Limb (tissue), 2 donors: ENCODE measurements at regions not wholly inside any gene's neighbourhood (a gene's known extent, or its start where the extent isn't known, plus 50 kb on each side); places are given as distances from the start of the nearest gene placed in this dataset.

ENCODE experiments used
- DNase-seq, 2 donors: peaks; one replicate each; pipeline ENCODE4 v3.0.0-alpha.2; 2016; ENCODE audit errors: extremely low spot score in 2 of 2

DNA sequence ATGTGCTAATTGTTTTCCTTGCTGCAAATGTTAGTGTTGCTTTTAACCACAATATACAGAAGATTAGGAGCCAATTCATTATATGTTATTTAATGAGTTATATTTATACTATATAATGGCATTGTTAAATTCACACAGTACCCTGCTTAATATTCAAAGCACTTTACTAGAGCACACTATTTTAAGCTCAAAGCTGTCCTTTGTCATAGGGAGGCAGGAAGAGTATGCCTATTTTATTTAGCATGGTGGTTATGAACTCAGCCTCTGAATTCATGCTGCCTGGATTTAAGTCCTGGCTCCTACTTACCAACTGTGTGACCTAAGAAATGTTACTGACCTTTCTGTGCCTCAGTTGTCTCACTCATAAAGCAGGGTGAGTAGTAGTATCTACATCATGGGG lies 80.5 kb downstream of the FASTKD2 start:
- no peak for DNase-seq

DNA sequence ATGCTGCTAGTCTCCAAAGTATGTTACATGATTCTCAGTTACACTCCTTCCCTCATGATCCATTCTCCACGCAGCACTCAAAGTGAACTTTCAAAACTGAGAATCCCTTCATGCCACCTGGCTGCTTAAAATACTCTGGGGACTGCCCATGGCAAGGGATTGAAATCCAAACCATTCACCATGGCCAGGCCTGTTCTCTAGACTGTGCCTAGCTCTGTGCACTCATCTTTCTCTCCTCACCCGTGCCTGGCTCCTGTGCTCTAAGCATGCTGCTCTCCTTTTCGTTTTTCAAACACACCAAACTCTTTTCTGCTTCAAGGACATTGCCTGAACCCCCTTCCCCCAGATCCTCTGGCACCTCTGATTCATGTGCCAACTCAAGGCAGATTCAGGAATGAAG lies 80.9 kb downstream of the FASTKD2 start:
- no peak for DNase-seq

DNA sequence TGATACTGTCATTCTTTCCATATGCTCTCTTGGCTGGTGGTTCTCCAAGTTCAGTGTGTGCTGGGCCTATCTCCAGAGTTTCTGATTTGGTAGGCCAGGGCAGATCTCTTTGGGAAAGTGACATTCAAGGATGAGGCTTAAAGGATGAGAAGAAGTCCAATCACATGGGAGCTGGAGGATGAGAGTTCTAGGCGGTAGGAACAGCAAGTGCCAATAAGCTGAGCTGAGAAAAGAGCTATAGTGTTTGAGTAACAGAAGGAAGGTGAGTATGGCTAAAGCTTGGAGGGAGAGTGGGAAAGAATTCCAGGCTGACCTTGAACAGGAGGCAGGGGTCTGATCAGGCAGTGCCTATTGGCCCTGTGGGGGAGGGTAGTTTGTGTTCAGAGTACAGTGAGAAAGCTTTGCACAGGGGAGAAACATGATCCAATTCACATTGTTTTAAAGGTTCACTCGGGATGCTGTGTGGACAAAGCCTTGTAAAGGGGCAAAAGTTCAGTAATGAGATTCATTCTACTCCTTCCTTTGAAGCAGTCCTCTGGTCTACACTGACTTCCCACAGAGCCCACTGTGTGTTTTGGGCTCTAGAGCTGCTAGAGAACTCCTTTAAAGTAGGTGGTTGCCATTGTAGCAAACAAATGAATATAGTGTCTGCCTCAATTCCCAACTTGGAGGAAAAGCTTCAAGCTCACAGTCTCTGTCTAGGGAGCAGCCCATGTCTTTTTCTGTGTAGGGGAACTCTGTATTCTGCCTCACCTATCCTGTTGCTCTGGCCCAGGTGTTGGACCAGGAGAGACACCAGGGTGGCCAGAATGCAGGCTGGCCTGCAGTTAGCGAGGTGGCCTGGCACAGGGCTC lies 81.8 kb downstream of the FASTKD2 start:
- no peak for DNase-seq

DNA sequence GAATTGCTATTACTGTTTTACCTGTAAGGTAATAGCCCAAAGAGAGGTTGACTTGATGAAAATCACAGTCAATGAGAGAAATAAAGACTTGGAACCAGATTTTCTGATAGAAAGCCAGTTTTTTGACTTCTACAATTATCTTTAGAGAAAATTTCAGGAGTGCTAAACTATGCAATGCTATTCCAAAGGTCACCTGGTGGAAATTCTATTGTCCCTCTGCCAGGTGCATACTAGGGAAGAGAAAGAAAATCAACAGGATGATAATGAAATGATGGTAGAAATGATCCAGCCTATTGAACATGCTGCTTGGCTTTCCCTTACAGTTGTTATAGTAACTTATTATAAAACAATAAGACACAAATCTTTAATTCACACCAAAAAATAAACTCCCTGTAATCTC lies 85.0 kb downstream of the FASTKD2 start:
- DNase-seq, result no peak

DNA sequence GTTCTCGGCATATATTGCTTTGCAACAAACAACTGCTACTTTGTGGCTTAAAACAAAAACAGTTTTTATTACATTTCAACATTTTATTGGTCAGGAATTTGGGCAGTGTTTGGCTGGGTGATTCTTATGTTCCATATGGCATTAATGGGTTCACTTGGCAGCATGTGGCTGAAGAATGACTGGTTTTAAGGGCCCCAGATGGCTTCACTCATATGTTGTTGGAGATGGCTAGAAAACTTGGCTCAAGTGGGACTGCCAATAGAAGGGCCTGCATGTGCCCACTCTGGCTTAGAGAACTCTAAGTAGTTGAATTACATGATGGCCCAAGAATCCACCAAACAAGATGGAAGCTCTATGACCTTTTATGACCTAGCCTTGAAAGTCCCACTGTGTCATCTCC lies 86.1 kb downstream of the FASTKD2 start:
- no peak for DNase-seq

DNA sequence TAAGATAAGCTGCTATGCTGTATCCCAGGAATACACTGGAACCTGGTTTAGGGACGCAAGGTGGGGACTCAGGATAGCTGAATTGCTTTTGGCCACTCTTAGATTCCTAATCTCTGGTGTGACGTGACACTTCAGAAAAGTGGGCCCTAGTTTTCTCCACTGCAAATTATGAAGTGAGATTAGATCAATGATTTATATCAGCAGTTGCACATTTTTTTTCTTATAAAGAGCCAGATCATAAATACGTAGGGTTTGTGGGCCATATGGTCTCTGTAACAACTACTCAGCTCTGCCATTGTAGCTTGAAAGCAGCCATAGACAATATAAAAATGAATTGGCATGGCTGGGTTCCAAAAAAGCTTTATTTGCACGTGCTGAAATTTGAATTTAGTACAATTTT lies 85.4 kb upstream of the CPO start:
- DNase-seq, result no peak

DNA sequence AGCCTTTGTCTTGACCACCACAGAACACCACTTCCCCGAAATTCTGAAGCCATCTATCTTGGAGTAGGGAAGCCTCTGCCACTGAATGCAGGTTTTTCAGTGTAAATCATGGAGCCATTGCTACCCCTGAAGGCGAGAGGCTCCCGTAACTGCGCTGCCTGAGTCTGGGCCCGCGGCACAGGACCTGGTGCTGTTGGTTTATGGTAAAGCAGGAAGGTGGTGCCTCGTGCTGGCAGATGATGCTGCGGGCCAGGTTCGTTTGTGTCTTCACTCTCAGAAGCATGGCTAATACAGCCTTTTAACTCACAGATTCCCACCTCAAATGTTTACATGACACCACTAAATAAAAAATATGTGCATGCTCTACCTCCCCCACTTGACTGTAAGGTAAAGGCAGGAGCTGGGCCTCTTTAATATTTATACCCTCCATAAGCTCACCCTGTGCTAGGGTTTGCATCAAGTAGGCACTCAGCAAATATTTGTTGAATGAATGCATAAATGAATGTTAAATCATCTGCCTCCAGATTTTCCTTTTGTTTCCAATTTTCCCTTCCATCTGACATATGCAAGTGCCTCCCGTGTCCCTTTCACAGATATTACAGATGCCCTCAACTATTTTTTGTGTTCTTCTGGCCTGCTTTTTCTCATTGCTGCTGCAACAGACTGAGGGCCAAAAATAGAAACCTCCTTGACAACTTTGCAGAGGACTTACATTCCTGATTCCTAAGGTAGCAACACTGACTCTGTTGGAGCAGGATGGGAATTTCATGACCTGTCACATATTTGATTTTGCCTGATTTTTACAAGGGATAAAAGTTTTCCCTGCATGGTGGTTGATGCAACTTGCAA lies 83.5 kb upstream of the CPO start:
- DNase-seq, result no peak

DNA sequence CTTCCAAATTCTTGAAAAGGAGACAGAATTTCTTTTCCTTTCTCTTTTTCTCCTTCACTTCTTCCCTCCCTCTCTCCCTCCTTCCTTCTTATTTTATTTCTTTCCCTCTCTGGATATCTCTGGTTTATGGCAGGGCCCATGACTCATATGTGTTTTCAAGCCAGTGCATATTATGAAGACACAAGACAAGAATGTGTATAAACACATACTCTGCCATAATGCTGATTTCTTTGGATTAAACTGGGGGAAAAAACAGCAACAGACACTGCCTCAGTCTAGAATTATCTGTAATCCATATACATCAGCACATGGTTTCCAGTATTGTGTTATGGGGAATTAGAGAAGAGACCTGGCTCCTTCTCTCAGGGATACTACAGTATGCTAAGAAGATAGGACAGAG lies 82.8 kb upstream of the CPO start:
- no peak for DNase-seq

DNA sequence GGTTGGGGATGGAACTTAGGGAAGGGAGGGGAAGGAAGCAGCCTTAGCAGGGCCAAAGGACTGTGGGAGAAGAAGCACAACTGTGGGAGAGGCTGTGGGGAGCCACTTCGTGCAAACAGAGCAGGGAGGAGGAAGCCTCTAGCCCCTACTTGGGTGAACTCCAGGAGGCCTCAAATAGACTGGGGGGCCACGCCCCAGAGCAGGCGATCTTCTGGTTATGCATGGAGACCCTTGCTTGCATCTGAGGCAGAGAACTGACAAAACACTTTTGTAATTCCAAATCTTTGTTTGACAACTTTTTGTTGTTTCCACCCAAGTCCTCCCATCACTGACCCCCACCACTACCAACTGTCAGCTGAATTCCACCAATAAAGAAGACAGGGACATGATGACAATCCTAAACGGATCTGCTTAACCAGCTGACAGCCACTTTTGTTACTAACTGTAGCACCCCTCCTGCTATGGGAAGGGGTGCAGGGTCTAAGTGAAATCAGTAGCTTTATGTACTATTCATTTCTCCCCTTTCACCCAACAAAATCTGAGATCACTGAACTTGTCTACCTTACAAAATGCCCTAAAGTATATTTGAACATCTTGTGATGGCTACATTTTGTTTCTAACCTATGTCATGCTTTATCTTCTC lies 80.5 kb upstream of the CPO start:
- no peak for DNase-seq

DNA sequence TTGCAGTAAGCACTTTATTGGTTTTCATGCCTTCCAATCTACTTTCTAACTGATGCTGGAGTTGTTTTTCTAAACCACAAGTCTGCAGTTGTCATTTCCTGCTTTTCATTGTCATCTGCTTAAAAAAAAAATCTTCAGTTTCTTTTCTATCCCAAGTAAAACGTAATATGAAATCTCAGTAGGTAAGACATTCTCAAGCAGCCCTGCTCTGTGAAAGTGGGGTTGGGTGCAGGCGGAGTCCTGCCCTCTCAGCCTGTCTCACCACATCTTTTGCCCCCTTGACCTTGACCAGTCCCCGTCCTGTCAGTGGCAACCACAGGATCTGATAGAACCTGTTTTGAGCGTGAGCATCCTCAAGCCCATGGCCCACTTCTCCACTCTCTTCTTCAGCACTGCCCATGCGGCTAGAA lies 80.0 kb upstream of the CPO start:
- no peak for DNase-seq

DNA sequence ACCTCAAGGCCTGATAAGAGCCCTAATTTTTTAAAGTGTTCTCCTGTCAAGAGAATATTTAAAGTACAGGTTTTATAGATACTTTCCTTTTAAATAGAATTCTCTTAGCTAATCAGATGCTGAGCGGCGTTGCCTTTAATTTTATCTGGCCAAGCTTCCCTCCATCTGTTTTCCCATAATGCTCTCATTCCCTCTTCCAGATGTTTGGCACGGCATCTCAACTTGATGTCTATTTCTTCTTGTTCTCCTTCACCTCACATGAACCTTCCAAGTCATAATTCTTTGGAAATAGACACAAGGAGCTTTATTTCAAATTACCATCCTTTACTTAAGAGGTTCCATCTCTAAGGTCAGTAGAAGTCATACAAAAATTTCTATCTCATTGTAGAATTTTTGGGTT lies 76.1 kb upstream of the CPO start:
- peak in 1 of 2 donors; percentile 70 for DNase-seq

DNA sequence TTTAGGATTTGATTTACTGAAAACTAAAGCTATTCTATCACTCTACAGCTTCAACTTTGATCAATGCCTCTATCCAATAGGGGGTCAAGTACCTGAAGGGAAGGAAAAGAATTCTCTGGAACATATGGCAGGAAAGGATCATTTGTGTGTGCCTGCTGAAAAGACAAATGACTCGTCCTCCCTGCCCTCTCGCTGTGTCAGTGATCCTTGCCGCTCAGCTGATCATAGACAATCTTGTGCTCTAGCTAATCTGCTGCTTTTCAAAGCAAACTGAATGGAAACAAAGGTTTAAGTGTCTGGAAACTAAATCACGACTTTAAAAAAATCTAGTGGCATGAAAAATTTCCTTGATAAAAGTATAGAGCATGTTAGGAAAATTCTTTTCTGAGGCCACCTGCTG lies 75.6 kb upstream of the CPO start:
- DNase-seq, result no peak

DNA sequence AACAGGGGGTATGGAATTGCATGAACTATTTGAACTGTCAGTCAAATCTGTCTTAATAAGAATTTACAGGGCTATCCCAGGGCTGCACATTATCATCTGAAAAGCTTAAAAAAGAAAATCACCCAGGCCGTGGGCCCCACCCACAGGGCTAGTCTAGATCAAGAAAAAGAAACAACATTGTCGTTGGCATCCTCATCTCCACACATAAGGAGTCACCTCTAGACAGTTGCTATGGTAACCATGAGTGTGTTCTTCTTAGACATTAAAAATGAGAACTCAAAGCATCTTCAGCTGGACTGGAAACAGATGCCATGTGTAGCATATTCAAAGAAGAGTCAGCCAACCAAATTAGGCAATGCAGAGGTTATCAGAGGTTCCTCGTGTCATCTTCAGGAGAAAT lies 72.3 kb upstream of the CPO start:
- no peak for DNase-seq

DNA sequence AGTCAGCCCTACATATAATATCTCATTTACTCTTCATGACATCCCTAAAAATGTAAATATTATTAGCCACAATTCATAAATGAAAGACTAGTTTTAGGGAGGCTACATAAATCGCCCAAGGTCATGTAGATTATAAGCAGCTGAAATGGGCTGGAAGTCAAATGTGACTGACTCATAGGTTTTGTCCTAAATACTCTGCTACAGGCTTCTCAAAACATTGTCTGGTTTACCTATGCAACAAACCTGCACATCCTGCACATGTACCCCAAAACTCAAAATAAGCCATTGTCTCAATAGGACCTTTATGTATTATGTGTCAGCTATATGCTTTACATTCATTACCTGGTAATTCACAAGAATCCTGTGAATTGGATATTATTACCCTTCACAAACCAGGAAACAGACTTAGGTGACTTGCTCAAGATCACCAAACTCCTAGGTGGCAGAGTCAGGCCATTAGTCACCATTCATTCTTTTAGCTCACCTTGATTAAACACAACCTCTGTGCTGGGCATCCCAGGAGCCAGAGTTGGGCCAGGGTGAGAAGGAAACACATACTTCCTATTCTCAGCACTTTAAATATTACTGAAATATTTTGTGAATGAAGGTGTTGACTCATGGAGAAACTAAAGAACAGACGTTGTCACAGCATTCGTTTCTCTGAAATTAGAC lies 69.4 kb upstream of the CPO start:
- DNase-seq, result no peak

DNA sequence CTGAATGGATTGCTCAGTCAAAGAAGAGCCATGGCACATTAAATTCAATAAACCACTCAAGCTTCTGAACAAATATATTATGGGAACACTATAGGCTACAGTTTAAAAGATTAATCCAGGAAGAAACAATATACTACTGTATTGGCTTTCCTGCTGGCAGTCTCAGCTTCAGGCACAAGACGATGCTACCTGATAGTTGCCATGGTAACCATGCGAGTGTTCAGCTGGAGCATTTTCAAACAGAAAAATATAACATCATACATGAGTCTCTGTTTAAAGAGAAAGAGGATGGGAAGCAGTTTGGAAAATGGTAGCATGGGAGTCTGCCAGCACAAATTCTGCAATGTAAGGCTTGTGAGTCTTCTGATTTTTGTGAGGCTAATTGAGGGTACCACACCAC lies 65.9 kb upstream of the CPO start:
- DNase-seq, result no peak

DNA sequence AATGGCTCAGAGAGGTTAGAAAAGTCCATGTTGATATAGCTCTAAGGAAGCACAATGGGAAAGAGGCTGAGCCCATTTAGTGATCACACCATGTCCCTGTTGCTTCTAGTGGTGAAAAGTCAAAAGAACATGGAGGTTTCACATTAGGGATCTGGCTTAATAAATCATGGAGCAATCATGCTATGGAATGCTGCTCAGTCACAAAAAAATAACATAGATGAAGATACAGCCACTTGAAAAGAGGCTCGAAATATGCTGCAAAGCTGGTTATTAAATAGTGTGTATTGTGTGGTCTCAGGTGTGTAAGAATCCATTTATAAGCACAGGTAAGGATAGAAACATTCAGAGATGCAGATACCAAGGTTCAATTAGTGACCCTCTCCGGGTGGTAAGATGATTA lies 63.6 kb upstream of the CPO start:
- DNase-seq, result no peak

DNA sequence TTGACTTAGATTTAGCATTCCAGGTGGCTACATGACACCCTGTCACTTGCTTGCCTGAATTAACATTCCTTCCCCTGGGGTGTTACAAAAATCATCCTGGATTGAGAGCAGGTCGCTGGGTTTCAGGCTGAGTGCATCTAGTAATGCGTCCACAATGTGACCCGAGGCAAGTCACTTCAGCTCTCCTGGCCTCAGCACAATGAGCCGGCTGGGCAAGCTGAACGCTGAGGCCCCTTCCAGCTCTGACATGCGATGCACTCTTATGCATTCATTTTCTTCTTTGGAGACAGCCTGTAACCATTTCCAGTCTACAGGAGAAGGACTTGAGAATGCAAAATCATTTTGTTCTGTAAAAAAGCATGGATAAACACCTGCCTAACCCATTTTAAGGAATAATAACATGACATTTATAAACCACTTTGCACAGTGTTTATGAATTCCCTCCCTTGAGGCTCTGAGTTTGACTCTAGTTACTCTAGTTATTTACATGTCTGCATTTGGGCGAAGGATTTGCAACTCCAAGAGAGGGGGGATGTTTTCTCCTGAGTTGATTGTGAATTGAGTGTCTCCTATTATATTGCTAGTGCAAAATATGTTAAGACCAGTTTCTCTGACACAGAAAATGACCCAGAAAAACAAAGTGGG lies 63.0 kb upstream of the CPO start:
- no peak for DNase-seq

DNA sequence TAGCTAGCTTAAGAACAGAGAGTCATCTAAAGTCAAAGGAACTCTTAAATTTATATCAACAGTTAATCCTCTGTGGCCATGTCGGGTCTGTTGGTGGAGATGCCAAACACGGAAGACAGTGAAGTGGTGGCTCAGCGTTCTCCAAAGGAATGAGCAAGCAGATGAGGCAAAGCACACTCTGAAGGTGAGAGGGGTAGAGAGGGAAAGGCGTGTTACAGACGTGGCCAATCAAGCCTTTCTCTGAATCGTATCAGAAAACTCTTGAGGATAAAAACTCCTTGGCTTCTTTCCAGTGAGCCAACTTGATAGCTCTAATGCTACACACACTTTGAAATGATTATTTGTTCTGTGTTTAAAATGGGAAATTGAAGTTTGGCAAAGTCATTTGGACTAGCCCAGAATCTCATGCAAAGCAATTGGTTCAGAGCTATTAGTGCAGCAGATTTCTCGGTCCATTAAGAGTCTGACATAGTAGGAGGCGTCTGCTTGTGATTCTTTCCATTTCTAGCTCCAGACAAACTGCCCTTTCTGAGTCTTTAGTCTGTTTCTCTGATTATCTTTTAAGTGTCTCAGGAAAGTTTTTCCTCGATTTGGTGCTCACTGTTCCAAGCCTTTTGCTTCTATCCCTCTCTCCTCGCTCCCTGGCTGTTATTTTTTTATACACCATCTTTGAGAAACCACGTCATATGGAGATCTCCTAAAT lies 57.5 kb upstream of the CPO start:
- DNase-seq, result no peak

DNA sequence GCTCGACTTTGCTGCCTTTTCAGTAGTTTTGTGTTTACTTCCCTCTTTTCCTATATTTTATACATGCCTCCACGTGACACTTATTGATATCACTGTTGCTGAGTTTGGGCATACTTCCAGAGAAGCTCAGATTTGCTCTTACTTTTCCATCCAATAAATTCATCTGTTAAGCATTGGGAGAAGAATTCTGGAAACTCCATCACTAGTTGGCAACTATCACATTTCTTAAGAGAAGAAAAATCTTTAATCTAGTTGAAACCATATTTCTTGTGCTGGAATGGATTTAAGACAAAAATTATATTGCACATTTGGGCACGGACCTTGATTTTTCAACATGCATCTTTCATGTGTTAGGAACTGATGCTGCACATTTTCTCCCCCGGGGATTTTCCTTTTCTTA lies 52.6 kb upstream of the CPO start:
- DNase-seq, result peak in 1 of 2 donors; percentile 61

DNA sequence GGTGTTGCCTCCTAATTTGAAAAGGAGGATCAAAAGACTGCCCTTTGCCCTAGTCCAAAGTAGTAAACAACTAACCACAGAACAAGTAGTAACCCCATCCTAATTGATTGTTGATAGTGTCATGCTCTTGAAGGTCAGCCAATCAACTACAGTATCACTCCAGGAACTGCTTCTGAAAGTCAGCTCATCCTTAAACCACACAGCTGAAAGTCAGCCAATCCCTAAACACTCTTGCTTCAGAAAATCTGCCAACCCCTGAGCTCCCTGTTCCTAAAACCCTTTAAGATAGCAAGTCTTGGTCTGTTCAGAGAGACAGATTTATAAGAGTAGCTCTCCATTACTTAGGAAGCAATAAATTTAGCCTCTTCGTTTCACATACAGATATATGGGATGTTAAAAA lies 51.6 kb upstream of the CPO start:
- no peak for DNase-seq
